ENCODE measurements at regions not wholly inside any gene's neighbourhood (a gene's known extent, or its start where the extent isn't known, plus 50 kb on each side); places are given as distances from the start of the nearest gene placed in this dataset.

- no peak for TF ChIP-seq CTCF (IDR thresholded peaks at IDR 0.05; ENCODE audit: control insufficient read depth, insufficient read depth, low read depth, low read length, missing control alignments)
- DNase-seq (ENCODE audit: low read depth), result no peak
- H3K4me3 ChIP-seq (ENCODE audit: control insufficient read depth, low read depth, low read length), result no peak overlapping the region
Observed at GRCh38 chrX:94162971-94163370, 489.0 kb downstream of the FAM133A start.

GRCh38 chrX:94178145-94178788 is 504.3 kb downstream of the FAM133A start:
- no peak for TF ChIP-seq CTCF (IDR thresholded peaks at IDR 0.05; ENCODE audit: control insufficient read depth, insufficient read depth, low read depth, low read length, missing control alignments)
- no peak for DNase-seq (ENCODE audit: low read depth)
- no peak overlapping the region for H3K4me3 ChIP-seq (ENCODE audit: control insufficient read depth, low read depth, low read length)

- no peak for TF ChIP-seq CTCF (IDR thresholded peaks at IDR 0.05; ENCODE audit: control insufficient read depth, insufficient read depth, low read depth, low read length, missing control alignments)
- H3K4me3 ChIP-seq (ENCODE audit: control insufficient read depth, low read depth, low read length), result no peak overlapping the region
- DNase-seq (ENCODE audit: low read depth), result no peak
Observed at GRCh38 chrX:94204524-94204923, 530.5 kb downstream of the FAM133A start.

- no peak overlapping the region for H3K4me3 ChIP-seq (ENCODE audit: control insufficient read depth, low read depth, low read length)
- no peak for DNase-seq (ENCODE audit: low read depth)
- TF ChIP-seq CTCF (IDR thresholded peaks at IDR 0.05; ENCODE audit: control insufficient read depth, insufficient read depth, low read depth, low read length, missing control alignments), result no peak
Observed at GRCh38 chrX:94216738-94217137, 542.7 kb downstream of the FAM133A start.

GRCh38 chrX:94252211-94252610 is 578.2 kb downstream of the FAM133A start:
- no peak overlapping the region for H3K4me3 ChIP-seq (ENCODE audit: control insufficient read depth, low read depth, low read length)
- TF ChIP-seq CTCF (IDR thresholded peaks at IDR 0.05; ENCODE audit: control insufficient read depth, insufficient read depth, low read depth, low read length, missing control alignments), result no peak
- DNase-seq (ENCODE audit: low read depth), result no peak

GRCh38 chrX:94256396-94256795 is 582.4 kb downstream of the FAM133A start:
- no peak for DNase-seq (ENCODE audit: low read depth)
- no peak for TF ChIP-seq CTCF (IDR thresholded peaks at IDR 0.05; ENCODE audit: control insufficient read depth, insufficient read depth, low read depth, low read length, missing control alignments)

GRCh38 chrX:94265323-94265722 is 591.3 kb downstream of the FAM133A start:
- no peak overlapping the region for H3K4me3 ChIP-seq (ENCODE audit: control insufficient read depth, low read depth, low read length)
- no peak for DNase-seq (ENCODE audit: low read depth)
- no peak for TF ChIP-seq CTCF (IDR thresholded peaks at IDR 0.05; ENCODE audit: control insufficient read depth, insufficient read depth, low read depth, low read length, missing control alignments)

More at GRCh38 chrX:94256396-94256795, 582.4 kb downstream of the FAM133A start:
- no peak overlapping the region for H3K4me3 ChIP-seq (ENCODE audit: control insufficient read depth, low read depth, low read length)
